WI38 (cell line): ENCODE measurements at regions not wholly inside any gene's neighbourhood (a gene's known extent, or its start where the extent isn't known, plus 50 kb on each side); places are given as distances from the start of the nearest gene placed in this dataset.
"Not testable (repeated sequence)": the region's sequence is repeated elsewhere in the genome, so short reads cannot be mapped to it uniquely, and the experiment has no call there.

Experiments used
- H3K4me3 ChIP-seq: 2 replicates; pipeline ENCODE4 v1.5.1; 2011; ENCODE audit warnings: low read depth, mild to moderate bottlenecking, control low read depth, low read length
- TF ChIP-seq, protein P1 (sequence below): IDR thresholded peaks from 2 replicates; pipeline ENCODE4 v1.5.1; 2012; ENCODE audit warnings: low read depth, mild to moderate bottlenecking, control low read depth, low read length

DNA sequence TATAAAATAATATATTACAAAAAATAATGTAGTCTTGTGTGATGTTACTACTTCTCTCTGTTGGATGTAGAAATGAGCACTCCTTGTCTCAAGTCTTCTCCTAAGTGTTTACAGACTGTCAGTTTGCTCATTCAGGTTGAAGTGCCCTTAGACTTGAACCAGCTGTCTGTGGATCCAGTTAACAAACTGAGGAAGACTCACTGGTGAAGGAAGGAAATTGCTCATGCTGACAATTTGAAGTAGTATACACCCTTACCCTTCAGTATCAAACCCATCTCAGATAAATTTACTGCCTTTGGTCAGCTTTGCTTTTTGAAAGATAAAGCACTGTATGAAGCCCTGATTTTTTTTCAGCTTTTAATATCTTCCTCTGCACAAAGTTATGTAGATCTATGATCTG lies 854.2 kb upstream of the ZEB2 start:
- TF ChIP-seq, protein P1, sequence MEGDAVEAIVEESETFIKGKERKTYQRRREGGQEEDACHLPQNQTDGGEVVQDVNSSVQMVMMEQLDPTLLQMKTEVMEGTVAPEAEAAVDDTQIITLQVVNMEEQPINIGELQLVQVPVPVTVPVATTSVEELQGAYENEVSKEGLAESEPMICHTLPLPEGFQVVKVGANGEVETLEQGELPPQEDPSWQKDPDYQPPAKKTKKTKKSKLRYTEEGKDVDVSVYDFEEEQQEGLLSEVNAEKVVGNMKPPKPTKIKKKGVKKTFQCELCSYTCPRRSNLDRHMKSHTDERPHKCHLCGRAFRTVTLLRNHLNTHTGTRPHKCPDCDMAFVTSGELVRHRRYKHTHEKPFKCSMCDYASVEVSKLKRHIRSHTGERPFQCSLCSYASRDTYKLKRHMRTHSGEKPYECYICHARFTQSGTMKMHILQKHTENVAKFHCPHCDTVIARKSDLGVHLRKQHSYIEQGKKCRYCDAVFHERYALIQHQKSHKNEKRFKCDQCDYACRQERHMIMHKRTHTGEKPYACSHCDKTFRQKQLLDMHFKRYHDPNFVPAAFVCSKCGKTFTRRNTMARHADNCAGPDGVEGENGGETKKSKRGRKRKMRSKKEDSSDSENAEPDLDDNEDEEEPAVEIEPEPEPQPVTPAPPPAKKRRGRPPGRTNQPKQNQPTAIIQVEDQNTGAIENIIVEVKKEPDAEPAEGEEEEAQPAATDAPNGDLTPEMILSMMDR = no peak
- no peak overlapping the region for H3K4me3 ChIP-seq

DNA sequence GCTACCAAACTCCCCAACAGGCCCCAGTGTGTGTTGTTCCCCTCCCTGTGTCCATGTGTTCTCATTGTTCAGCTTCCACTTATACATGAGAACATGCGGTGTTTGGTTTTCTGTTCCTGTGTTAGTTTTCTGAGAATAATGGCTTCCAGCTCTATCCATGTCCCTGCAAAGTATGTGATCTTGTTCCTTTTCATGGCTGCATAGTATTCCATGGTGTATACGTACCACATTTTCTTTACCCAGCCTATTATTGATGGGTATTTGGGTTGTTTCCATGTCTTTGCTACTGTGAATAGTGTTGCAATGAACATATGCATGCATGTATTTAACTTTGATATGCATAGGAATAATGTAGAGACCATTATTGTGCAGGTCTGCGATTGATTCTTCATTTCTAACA lies 847.4 kb upstream of the ZEB2 start:
- H3K4me3 ChIP-seq = not testable (repeated sequence)

DNA sequence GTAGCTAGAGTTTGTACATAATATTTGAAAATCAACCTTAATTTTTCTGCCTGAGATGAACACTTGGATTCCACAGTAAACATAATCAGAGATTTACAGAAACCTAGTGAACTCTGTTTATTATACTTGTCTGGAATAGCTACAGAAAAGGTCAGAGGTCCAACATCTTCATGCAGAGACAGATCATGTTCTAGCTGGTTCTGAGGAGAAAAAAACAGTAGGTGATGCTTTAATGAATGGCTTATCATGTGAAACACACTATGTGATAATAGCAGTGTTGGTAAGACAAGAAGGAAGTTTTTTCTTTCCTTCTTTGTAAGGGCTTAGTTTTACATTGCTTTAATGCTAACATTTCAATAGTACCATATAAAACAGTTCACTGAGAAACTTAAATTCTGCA lies 846.4 kb upstream of the ZEB2 start:
- TF ChIP-seq, protein P1 = no peak
- no peak overlapping the region for H3K4me3 ChIP-seq

DNA sequence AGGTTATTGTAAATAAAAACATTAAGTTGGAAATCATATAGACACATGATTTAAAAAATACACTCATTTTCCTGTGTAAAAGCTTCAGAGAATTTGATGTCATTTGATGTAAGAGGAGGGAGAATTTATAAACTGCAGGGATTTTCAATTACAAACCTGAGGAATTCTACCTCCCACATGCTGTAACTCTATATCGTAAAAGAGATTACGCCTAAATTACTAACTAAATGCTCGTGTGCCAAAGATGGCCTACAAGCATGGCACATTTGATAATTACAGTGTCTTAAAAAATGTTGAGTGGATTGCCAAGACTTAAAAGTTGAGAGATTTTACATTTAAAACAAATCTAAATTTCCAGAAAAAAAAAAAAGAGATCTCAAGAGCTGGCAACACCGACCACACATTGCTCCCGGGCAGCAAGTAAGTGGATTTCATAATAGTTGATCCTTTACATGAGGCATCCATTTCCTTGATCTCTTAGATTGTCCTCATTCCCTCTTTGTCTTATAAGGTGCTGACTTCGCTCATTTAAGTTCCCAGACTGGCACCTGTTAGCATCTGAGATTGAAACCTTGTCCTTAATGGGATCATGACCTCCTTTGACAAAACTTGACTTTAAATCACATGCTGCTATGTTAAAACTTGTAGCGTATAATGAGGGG lies 840.3 kb upstream of the ZEB2 start:
- H3K4me3 ChIP-seq = no peak overlapping the region
- TF ChIP-seq, protein P1 = no peak

DNA sequence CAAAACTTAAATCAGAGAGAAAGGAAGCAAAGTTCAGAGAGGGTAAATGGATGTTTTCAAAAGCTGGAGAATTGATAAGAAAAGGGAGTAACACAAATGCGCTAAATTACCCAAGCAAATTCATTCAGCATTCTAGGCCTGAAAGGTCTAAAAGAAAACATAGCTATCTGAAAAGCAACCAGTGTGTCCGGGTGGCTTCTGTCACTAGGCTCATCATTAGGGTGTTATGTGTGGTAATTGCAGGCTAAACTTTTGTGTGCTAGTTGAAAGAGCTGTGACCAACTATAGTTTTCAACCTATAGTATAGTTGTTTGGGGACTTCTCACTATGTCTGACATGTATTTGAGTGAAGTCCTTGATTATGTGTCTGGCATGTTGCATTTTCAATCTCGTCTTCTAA lies 839.6 kb upstream of the ZEB2 start:
- H3K4me3 ChIP-seq = no peak overlapping the region
- TF ChIP-seq, protein P1 = no peak

DNA sequence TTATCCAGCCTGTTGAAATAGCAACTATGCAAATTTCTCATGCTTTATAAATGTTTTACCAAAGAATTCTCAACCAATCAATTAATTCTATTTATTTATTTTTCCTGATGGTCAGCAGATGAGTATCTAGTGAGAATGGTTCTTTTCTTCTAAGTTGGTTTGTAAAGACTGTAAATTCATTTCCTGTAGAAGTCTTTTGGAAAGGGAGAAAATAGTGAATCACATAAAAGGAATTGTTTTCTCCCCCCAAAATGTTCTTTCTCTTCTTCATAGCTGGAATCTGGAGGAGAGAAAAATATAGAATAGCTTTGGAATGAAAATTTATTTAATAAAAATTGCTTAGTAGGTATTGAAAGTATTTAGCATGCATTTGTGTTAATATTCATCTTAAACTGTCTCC lies 836.1 kb upstream of the ZEB2 start:
- TF ChIP-seq, protein P1 = no peak
- no peak overlapping the region for H3K4me3 ChIP-seq

DNA sequence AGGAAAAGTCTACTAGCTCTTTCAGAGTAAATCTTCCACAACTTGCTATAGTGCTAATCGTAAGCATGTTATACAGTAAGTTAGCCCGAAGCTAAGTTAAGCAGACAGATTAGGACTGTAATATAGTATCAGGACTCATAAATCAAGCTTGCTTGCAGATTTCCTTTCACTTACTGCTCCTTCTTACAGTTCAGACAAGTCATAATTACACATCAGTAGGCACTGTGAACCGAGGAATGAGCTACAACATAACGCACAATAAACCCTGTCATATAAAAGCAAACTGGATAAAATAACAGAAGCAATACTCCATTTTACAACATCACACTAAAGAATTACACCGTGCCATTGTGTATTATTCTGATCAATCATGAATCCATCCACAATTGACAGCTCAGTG lies 832.6 kb upstream of the ZEB2 start:
- H3K4me3 ChIP-seq = no peak overlapping the region
- TF ChIP-seq, protein P1 = no peak

DNA sequence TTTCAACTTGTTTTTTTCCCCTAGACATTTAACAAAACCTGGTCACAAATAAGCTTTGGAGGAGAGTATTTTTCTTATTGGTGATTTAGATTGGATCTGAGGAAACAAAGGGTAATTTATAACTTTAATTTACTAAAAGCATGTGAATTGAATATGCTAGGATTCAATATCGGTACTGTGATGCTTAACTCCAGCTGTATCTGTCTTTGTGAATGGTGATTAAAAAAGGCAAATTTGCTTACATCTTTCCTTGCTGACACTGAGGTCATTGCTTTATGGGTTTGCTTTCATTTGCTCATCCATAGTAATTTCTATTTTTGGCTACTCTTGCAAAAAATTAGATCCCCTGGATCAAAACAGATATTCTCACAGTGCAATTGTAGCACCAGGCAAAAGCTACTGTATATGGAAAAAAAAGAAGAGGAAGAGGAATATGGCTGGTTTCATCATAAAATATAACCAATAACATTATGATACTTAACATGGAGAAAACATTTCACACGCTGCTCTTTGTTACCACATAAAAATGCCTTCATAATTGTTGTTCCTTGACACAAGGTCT lies 832.0 kb upstream of the ZEB2 start:
- TF ChIP-seq, protein P1 = no peak
- H3K4me3 ChIP-seq = no peak overlapping the region
